CD14-positive monocyte (primary cell): ENCODE measurements at regions not wholly inside any gene's neighbourhood (a gene's known extent, or its start where the extent isn't known, plus 50 kb on each side); places are given as distances from the start of the nearest gene placed in this dataset.

Experiments used
- DNase-seq, 3 donors: peaks; one replicate each; pipeline ENCODE4 v3.0.0-alpha.2; 2011 to 2022
- H2AFZ ChIP-seq: 2 replicates; pipeline ENCODE4 v1.6.0; 2012; ENCODE audit warnings: mild to moderate bottlenecking, low read depth, low read length, inconsistent platforms; ENCODE audit not compliant: insufficient read depth, poor library complexity, severe bottlenecking
- H3K27ac ChIP-seq, 2 donors: 1 replicate in 1 of 2; 2 replicates in 1 of 2; pipeline ENCODE4 v1.5.1; 2012 to 2013; ENCODE audit warnings: low read length in 2 of 2, control low read depth in 1 of 2, inconsistent platforms in 1 of 2, low read depth in 1 of 2, mild to moderate bottlenecking in 1 of 2
- H3K27me3 ChIP-seq, 2 donors: one replicate each; pipeline versions ENCODE4 v1.6.0 to v1.6.1; 2011 to 2013; ENCODE audit warnings: low read length in 2 of 2; ENCODE audit not compliant: control insufficient read depth in 2 of 2, insufficient read depth in 2 of 2
- H3K36me3 ChIP-seq, 2 donors: replicated peaks in 1 of 2; 1 replicate in 1 of 2; 2 replicates in 1 of 2; pipeline versions ENCODE4 v1.5.1 to v1.6.1; 2012 to 2013; ENCODE audit warnings: low read length in 2 of 2, control low read depth in 1 of 2, inconsistent platforms in 1 of 2, mild to moderate bottlenecking in 1 of 2; ENCODE audit not compliant: insufficient read depth in 2 of 2, control insufficient read depth in 1 of 2
- H3K4me1 ChIP-seq, 2 donors: 1 replicate in 1 of 2; 2 replicates in 1 of 2; pipeline versions ENCODE4 v1.5.1 to v1.6.1; 2012 to 2013; ENCODE audit warnings: low read length in 2 of 2, control low read depth in 1 of 2, inconsistent platforms in 1 of 2, mild to moderate bottlenecking in 1 of 2, moderate library complexity in 1 of 2; ENCODE audit not compliant: insufficient read depth in 2 of 2, control insufficient read depth in 1 of 2
- H3K4me2 ChIP-seq: replicated peaks from 2 replicates; pipeline ENCODE3; 2012; ENCODE audit warnings: low read length, moderate library complexity, mild to moderate bottlenecking; ENCODE audit not compliant: poor library complexity, severe bottlenecking; ENCODE audit errors: extremely low read depth
- H3K4me3 ChIP-seq, 3 experiments: fragments of 200-600 bp in 1 of 3; sonication (generic) in 1 of 3; replicated peaks in 1 of 3; 1 replicate in 2 of 3; 2 replicates in 1 of 3; pipeline ENCODE4 v1.5.1; 2011 to 2013; ENCODE audit warnings: low read length in 3 of 3, mild to moderate bottlenecking in 3 of 3, control low read depth in 2 of 3, low read depth in 2 of 3, inconsistent platforms in 1 of 3, moderate library complexity in 1 of 3
- H3K79me2 ChIP-seq: 2 replicates; pipeline ENCODE4 v1.6.0; 2012; ENCODE audit warnings: mild to moderate bottlenecking, control low read depth, inconsistent platforms, low read length, moderate library complexity; ENCODE audit not compliant: insufficient read depth
- H3K9ac ChIP-seq: 2 replicates; pipeline ENCODE4 v1.6.0; 2017; ENCODE audit warnings: low read length, mild to moderate bottlenecking; ENCODE audit not compliant: insufficient read depth, poor library complexity, severe bottlenecking
- H3K9me3 ChIP-seq, 2 donors: replicated peaks in 1 of 2; 1 replicate in 1 of 2; 2 replicates in 1 of 2; pipeline versions ENCODE4 v1.5.1 to v1.6.1; 2012 to 2013; ENCODE audit warnings: low read length in 2 of 2, control low read depth in 1 of 2; ENCODE audit not compliant: control insufficient read depth in 1 of 2, insufficient read depth in 1 of 2
- H4K20me1 ChIP-seq: 2 replicates; pipeline ENCODE4 v1.6.0; 2012; ENCODE audit warnings: mild to moderate bottlenecking, low read length, control low read depth, moderate library complexity; ENCODE audit not compliant: insufficient read depth
- H3K27ac Mint-ChIP-seq, 7 donors: one replicate each; pipeline ENCODE4 v1.8.0; 2020; ENCODE audit warnings: mild to moderate bottlenecking in 7 of 7, mixed read lengths in 7 of 7, moderate library complexity in 6 of 7, inconsistent platforms in 2 of 7
- H3K27me3 Mint-ChIP-seq, 3 donors: one replicate each; pipeline ENCODE4 v1.8.0; 2021 to 2022; ENCODE audit warnings: low read depth in 3 of 3, mild to moderate bottlenecking in 3 of 3, mixed read lengths in 3 of 3, moderate library complexity in 3 of 3, inconsistent platforms in 1 of 3
- H3K36me3 Mint-ChIP-seq, 2 donors: one replicate each; pipeline ENCODE4 v1.8.0; 2020; ENCODE audit warnings: mixed read lengths in 2 of 2, inconsistent platforms in 1 of 2, mild to moderate bottlenecking in 1 of 2
- H3K4me1 Mint-ChIP-seq: one replicate; pipeline ENCODE4 v1.8.0; 2020; ENCODE audit warnings: mild to moderate bottlenecking, mixed read lengths
- H3K4me3 Mint-ChIP-seq, 2 donors: one replicate each; pipeline ENCODE4 v1.8.0; 2020; ENCODE audit warnings: mild to moderate bottlenecking in 2 of 2, mixed read lengths in 2 of 2, moderate library complexity in 1 of 2
- H3K9me3 Mint-ChIP-seq, 7 donors: one replicate each; pipeline ENCODE4 v1.8.0; 2020 to 2022; ENCODE audit warnings: mixed read lengths in 7 of 7, mild to moderate bottlenecking in 6 of 7, moderate library complexity in 6 of 7, inconsistent platforms in 2 of 7
- WGBS: methylation state at CpG from one replicate; pipeline ENCODE4 v1.1.5; 2013; ENCODE audit warnings: missing lambda C conversion rate; ENCODE audit not compliant: insufficient coverage; 5-methylcytosine and 5-hydroxymethylcytosine counted together
- intact Hi-C, 2 donors: fragments of 100-400 bp; cut with micrococcal nuclease; formaldehyde crosslinking; loops; one replicate each; pipeline versions ENCODE4 v1.15.0 to v1.15.1; 2023
- TF ChIP-seq, protein P1 (sequence below): fragments of 200-600 bp; IDR thresholded peaks from one replicate; pipeline ENCODE4 v1.8.0; 2022; ENCODE audit warnings: antibody characterized with exemption, mild to moderate bottlenecking

GRCh38 chr13:58998716-58999115, 1165.0 kb downstream of the DIAPH3 start:
- Histone ChIP-seq H4K20me1 (no peaks in the 10 kb centered on the region), H3K79me2 (no peaks in the 10 kb centered on the region), H3K9ac (no peak overlapping the region), H3K4me1 (no peaks in the 10 kb centered on the region), H2AFZ (no peak overlapping the region), H3K27me3 (no peaks in the 10 kb centered on the region), H3K9me3 (no peaks in the 10 kb centered on the region), H3K4me3 (no peak overlapping the region), H3K27ac (no peak overlapping the region), H3K4me2 (no peak overlapping the region), H3K36me3 (no peaks in the 10 kb centered on the region)
- H3K36me3 Mint-ChIP-seq, result no peaks in the 10 kb centered on the region
- peaks cover 0 to 5% (median 1%) of the 10 kb centered on the region in 7 donors for H3K9me3 Mint-ChIP-seq
- H3K4me3 Mint-ChIP-seq, result no peak overlapping the region
- intact Hi-C loops, result no loop called here
- DNase-seq, result no peak
- TF ChIP-seq, protein P1, sequence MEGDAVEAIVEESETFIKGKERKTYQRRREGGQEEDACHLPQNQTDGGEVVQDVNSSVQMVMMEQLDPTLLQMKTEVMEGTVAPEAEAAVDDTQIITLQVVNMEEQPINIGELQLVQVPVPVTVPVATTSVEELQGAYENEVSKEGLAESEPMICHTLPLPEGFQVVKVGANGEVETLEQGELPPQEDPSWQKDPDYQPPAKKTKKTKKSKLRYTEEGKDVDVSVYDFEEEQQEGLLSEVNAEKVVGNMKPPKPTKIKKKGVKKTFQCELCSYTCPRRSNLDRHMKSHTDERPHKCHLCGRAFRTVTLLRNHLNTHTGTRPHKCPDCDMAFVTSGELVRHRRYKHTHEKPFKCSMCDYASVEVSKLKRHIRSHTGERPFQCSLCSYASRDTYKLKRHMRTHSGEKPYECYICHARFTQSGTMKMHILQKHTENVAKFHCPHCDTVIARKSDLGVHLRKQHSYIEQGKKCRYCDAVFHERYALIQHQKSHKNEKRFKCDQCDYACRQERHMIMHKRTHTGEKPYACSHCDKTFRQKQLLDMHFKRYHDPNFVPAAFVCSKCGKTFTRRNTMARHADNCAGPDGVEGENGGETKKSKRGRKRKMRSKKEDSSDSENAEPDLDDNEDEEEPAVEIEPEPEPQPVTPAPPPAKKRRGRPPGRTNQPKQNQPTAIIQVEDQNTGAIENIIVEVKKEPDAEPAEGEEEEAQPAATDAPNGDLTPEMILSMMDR, result no peak
- 56% methylated on average over 1 of the region's 2 CpGs for WGBS
- no peaks in the 10 kb centered on the region for H3K4me1 Mint-ChIP-seq
- H3K27me3 Mint-ChIP-seq, result peaks cover 0 to 3% (median 1%) of the 10 kb centered on the region in 3 donors
- H3K27ac Mint-ChIP-seq, result no peak overlapping the region

GRCh38 chr13:58999851-59000250, 1163.9 kb downstream of the DIAPH3 start:
- Mint-ChIP-seq H3K9me3 (peaks cover 0 to 7% (median 2%) of the 10 kb centered on the region in 7 donors), H3K27me3 (peaks cover 0 to 3% (median 1%) of the 10 kb centered on the region in 3 donors), H3K27ac (no peak overlapping the region), H3K36me3 (no peaks in the 10 kb centered on the region), H3K4me3 (no peak overlapping the region), H3K4me1 (no peaks in the 10 kb centered on the region)
- Histone ChIP-seq H3K27ac (no peak overlapping the region), H3K4me2 (no peak overlapping the region), H3K9ac (no peak overlapping the region), H3K9me3 (no peaks in the 10 kb centered on the region), H3K79me2 (no peaks in the 10 kb centered on the region), H3K4me1 (no peaks in the 10 kb centered on the region), H2AFZ (no peak overlapping the region), H4K20me1 (no peaks in the 10 kb centered on the region), H3K4me3 (no peak overlapping the region), H3K27me3 (no peaks in the 10 kb centered on the region), H3K36me3 (no peaks in the 10 kb centered on the region)
- DNase-seq, result no peak
- WGBS, result 94% methylated on average over 2 of the region's 2 CpGs
- TF ChIP-seq, protein P1, result no peak
- intact Hi-C loops, result no loop called here
